GM19372 (cell line): ENCODE measurements at regions not wholly inside any gene's neighbourhood (a gene's known extent, or its start where the extent isn't known, plus 50 kb on each side); places are given as distances from the start of the nearest gene placed in this dataset.

Experiments
- ATAC-seq: cut with Tn5 transposase; IDR thresholded peaks from one replicate; pipeline ENCODE4 v1.9.1; 2021; ENCODE audit warnings: mild to moderate bottlenecking, low read depth, moderate library complexity; ENCODE audit not compliant: unreplicated experiment

DNA sequence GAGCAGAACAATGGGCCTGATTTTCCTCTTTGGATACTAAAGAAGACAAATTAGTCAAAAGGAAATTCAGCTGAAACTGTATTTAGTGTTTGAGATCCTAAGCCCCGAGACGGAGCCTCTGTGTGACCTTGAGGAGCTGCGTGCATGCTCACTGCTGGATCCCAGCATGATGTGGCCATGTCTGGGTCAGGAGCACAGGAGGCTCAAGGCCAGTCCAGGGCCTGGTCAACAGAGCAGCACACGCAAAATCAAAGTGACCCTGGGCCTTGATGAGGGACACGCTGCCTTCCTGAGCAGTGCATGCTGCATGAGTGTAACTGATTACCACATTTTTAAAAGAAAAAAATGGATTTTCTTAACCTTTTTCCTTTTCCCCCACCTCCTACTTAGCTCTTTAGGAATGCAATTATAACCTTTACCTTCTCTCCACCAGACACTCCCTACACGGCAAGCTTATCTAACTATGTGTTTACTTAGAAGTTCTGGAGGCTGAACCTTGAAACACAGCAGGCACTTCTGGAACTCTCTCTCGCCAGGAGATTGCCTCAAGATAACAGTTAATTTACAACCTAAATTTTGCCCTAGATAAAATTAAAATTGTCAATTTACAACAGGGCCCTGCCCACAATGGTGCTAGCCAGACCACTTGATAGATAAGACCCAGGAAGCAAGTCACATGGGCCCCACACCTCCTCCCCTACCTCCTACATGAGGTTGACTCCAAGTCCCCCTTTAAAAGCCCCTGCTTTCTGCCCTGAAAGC, 144.6 kb downstream of the LRIG2 start:
- ATAC-seq = no peak

DNA sequence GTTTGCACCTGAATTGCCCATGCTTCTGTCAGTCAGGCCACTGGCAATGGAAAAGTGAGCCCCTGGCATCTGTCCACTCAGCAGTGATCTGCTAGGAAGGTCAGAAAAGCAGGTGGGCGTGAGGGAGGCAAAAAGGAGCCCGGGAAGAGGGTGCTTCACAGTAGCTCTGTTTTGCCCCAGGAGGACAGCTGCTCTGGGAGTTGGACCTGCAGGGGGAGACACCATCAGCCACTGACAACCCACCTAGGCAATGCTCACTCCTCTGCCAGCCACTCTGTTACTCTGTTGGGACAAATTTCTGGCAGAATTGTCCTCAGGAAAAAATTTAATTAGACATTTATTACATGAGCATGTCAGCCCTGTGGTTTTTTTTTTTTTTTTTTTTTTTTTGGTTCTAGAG, 146.4 kb downstream of the LRIG2 start:
- no peak for ATAC-seq

DNA sequence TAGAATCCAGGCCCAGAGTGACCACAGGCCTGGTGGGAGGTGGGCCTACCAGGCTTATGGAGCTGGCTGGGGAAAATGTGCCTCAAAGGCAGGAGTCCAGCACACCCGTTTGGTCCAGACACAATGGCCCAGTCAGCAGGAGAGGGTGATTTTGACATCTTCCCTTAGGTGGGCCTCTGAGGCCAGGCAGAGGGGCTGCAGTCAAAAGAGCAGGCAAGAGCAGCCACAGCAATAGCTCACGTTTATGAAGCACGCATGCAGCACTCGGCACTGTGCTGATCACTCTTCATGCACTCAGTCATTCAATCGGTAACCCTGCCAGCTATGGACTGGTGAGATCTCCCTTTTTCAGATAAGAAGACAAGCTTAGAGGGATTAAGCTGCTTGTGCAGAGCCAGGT, 146.8 kb downstream of the LRIG2 start:
- ATAC-seq = no peak

DNA sequence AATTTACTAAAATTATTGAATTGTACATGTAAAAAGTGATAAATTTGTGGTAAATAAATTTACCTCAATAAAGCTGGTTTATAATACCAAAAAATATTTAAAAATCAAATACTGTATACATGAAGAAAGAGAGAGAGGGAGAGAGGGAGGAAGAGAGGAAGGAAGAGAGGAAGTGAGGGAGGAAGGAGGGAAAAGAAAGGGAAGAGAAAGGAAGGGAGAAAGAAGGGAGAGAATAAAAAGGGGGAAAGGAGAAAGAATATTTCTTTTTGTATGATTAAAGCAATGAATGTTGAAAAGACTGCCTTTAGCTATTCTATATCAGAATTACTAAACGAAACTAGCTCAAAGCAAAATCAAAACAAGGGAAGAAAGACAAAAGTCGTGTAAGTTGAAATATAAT, 150.0 kb downstream of the LRIG2 start:
- ATAC-seq = no peak

DNA sequence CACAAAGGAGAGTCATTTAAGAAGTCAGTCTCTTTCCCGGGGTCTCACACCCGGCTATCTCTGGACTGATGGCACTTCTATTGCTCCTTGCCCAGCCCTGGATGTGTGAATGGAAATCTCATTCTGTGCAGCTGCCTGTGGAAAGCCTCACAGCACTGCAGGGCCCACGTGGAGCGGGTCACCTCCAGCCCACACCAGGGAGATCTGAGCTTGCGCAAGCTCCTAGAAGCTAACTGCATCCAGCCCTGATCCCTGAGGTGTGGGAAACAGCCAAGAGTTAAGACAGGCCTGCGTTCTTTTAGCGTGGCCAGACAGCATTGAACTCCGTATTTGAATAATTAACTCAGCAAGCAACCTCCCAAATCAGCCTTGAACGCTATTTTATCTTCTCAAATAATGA, 150.5 kb downstream of the LRIG2 start:
- ATAC-seq = no peak

DNA sequence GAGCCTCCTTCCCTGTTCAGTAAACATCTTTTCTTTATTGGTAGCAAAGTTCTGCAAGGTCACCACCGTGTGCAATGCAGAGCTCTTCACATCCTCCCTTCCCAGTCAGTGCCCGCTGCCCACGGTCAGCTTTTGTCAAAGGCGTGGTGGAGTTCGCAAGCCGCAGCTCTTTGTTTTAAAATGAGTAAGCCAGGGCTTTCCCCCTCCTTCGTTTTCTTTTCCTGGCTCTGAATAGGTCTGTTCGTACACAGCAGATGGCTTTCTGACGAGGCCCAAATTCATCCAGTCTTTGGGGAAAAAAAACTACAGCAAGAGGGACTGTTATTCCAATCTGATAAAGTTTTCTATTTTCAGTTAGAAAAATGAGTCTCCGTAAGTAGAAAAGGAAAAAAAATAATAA, 153.2 kb downstream of the LRIG2 start:
- no peak for ATAC-seq

DNA sequence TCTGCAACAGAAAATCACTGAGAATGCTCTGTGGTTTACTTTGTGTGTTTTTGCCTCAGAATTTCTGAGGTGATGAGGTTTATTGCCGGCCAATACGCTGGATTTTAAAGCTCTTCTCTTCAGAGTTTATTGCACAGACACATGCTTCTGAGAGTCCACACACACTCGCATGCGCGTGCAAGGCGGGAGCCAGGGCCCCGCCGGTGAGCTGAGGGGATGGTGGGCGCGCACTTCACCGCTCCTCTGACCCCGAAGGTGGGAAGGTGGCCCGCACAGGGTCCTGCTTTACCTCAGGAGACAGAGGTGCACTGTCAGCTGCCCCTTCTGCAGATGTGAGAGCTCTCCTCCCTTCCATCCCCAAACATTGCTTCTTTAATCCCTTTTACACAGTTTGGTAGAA, 158.4 kb upstream of the MAGI3 start:
- ATAC-seq = no peak

DNA sequence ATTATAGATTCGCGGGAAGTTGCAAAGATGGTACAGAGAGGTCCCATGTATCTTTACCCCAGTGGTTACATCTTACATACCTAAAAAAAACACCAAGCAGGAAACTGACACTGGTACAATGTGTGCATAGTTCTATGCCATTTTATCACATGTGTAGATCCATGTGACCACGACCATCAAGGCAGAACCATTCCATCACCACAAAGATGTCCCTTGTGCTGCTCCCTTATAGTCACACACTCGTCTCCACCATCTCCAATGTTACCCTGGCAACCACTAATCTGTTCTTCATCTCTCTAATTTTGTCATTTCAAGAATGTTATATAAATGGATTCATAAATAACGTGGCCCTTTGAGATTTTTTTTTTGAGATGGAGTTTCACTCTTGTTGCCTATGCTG, 156.9 kb upstream of the MAGI3 start:
- ATAC-seq = no peak

DNA sequence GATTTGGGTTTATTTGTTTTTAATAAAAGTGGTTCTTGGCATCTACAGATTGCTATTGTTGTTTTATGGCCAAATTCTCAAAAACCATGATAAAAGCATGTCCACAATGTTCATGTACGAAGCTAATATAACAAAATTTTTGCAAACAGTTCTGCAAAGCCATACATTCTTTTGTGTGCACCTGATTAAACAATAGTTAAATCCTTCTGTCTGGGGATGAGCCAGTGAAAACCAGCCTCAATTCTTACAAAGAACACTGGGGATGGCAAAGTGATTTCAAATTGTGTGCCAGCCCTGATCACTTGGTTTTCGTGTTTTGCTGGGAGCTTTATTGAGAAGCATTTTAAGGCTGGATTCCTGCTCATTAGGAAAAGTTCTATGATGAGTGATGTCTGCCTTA, 149.1 kb upstream of the MAGI3 start:
- ATAC-seq = no peak

DNA sequence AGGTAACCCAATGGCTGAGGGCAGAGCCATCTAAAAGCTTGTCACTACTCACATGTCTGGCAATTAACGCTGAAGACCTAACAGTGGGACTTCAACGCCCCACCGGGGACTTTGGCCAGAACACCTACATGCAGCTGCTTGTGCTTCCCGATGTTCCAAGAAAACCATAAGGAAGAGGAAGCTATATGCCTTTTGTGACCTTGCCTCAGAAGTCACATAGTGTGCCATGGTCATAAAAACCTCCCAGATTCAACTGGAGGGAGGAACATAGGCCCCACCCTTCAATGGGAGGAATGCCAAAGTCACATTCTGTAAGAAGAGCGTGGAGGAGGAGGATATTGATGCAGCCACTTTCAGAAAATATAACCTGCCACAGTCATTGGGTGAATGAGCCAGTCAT, 147.8 kb upstream of the MAGI3 start:
- ATAC-seq = no peak

DNA sequence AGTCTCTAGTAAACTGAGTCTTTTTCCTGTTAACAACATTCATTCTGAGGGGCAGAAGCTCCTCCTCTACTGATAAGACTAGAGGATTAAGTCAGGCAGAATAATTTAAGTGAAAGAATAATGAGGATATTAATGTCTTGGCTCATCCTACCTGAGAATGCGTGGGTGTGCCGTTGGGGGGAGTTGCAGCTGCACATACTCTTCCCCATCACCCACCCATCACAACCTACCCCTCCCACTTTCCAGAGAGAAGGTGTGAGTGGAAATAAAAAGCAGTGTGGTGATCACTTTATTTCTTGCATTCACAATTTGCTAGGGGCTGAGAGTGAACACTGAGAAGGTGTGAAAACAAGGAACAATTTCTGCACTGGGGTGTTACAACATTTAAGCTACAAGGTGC, 146.8 kb upstream of the MAGI3 start:
- ATAC-seq = no peak

DNA sequence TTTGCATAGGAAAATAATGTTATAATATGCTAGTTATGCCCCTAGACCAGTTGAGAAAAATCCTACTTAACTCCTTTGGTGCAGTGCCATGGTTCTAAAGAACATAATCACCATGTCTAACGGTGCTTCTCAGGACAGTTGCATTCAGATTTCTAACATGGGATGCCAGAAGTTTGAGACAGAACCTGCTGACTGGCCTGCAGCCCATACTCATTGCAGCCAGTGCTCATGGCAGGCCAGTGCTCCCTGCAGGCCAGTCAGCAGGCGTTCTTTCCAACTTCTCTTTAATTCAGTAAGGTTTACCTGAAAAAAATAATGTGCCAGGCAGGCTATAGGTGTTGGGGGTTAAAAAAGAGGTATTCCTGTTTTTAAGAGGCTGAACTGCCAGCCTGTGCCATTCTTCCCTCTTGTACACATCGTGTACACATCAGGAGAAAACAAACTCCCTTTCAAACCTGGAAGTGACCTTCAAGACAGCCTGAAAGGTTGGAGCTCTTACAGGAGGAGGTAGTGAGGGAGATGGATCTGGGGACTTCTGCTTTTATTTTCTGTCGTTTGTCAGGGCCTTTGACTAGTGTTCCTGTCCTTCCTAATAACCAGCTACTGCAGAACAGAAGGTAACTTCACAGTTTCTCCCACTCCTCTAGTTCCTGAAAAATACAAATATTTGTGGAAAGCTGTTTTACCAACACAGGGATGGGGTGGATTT, 146.0 kb upstream of the MAGI3 start:
- no peak for ATAC-seq

DNA sequence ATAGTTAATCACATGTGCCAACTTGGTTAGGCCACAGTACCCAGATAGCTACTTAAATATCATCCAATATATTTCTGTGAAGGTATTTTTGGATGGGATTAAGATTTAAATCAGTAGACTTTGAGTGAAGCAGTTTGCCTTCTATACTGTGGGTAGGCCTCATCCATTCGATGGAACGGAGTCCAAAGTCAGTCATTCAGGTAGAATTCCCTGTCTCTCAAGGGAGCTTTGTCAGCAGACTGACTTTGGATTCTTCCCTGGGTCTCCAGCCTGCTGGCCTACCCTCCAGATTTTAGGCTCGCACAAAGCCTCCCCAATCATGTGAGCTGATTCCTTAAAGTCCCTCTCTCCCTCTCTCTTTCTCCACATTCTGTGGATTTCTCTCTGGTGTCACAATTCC, 145.1 kb upstream of the MAGI3 start:
- no peak for ATAC-seq

DNA sequence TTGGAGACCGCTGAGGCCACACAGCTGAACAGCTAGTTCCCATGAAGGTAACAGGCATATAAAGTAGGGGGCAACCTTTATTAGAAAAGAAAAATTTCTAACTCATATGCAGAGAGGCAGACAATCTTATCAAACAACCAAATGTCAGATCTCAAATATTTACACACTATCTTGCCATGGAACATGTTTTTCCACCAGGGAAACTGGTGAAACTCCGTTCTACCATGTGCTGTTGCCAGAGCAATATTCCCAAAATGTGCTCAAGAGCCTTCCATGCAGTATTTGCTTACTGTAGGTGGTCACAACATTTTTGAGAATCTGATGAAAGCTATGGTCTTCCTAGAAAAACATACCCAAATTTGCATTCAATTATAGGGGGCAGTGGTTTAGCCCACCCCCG, 143.4 kb upstream of the MAGI3 start:
- ATAC-seq = no peak

DNA sequence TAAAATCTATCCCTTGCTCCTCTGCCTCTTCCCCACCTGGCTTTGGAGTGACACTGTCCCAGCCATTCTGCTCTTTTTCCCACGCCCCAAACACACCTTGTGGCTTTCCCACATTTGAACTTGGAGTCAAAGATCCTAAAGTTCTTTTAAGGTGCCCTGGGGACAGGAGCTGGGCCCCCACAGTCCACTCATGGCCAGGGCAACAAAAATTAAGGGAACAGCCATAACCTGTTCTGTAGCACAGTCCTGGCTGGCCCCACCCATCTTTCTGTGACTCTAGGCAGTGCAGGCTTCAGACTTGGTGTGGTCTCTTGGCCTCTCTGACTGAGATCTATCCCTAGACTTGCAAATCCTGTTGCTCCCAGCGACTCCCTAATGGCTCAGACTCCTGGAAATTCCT, 143.0 kb upstream of the MAGI3 start:
- no peak for ATAC-seq

DNA sequence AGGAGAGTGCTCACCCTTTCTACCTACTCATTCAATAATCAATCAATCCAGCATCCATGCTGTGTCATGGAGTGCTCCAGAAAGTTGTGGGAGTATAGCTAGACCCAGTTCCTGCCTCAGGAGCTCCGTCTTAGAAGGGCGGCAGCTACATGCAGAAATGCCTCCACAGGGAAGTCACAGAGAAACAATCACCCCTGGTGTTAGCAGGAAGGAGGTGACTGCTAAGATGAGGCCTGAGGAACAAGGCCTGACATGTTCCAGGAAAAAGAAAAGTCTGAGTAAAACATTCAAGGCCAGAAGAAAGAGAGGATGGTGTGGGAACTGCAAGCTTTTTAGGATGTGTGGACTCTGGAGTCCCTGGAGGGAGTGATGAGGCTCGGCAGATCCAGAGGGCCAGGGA, 142.5 kb upstream of the MAGI3 start:
- ATAC-seq = no peak

DNA sequence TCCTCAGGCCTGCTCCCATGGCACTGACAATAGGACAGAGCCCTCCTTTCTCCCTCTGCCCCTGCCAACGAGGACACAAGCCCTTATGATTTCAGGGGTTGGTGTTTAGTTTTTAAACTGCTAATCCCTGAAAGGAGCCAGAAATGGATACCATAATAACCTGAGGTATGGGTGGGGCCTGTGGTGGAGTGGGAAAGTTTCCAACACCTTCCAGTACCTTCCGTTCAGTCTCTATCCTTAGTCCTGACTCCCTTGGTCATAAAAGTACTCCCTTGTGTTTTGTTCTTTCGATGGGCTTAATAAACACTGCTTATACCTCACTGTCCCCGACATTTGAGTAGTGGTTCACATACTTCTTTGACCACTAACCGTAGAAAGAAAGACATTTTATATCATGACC, 141.8 kb upstream of the MAGI3 start:
- ATAC-seq = no peak

DNA sequence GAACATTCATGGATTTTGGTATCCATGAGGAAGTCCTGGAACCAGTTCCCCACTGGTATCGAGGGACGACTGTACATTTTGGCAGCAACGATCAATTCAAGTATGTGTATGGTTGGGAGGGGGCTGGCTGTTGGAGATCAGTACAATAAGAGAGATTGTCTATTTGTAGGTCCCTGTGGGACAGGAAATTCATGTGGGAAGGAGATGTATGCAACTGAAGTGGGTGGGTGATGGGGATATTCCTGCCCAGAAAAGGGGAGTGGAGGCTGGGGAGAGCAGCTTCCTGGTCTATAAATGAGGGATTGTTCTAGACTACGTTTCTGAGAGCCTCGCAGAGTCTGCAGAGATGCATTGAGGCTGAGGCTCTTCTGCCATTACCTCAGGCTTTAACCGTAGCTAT, 140.2 kb upstream of the MAGI3 start:
- ATAC-seq = no peak

DNA sequence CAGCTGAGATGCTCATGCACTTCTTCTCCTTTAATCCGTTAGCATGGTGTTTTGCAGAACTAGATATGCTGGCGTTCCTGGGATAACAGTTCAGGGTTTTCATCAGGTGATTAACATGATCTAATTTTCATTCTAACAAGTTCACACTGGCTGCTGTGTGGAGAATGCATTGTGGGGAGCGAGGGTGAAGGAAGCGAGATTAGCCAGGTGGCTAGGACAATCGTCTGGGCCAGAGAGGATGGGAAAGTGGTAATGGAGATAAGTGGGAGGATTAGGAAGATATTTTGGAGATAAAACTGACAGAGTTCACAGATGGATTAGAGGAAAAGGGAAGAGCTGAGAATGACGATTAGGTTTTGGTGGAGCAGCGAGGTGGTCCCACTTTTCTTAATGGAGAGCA, 138.1 kb upstream of the MAGI3 start:
- ATAC-seq = no peak

DNA sequence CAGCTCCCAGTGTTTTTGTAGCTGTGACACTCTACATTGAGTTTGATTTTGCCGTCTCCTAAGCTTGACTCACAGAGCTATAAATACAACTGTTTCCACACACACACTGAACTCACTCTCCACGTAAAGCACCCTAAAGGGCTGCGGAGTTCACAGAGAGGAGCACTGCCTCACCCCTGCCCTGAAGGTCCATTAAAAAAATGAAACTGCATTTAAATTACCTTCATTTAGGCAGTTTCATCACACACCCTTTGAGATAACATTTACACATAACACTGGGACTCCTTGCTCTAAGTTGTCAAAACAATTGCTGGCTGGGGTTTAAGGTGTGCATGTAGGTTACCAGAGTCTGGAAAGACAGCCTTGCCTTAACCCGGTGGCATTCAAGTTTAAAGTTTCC, 137.1 kb upstream of the MAGI3 start:
- ATAC-seq = no peak

DNA sequence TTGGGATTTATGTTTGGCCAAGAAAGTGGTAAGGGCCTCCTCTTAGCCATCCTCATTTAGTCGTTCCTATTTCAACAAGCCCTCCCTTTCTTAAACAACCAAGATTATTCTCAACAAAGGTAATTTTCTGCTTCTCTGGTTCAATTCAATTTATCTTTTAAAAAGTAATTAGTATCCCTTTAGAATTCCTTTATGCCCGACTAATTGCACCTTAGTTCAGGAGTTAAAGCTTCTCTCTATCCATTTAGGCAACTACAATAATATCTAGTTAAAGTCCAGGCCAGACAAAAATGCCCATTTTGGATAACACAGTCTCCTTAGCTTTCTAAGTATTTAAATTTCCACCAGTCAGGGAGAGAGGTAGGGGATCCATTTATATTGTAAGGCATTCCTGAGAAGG, 136.7 kb upstream of the MAGI3 start:
- ATAC-seq = no peak

DNA sequence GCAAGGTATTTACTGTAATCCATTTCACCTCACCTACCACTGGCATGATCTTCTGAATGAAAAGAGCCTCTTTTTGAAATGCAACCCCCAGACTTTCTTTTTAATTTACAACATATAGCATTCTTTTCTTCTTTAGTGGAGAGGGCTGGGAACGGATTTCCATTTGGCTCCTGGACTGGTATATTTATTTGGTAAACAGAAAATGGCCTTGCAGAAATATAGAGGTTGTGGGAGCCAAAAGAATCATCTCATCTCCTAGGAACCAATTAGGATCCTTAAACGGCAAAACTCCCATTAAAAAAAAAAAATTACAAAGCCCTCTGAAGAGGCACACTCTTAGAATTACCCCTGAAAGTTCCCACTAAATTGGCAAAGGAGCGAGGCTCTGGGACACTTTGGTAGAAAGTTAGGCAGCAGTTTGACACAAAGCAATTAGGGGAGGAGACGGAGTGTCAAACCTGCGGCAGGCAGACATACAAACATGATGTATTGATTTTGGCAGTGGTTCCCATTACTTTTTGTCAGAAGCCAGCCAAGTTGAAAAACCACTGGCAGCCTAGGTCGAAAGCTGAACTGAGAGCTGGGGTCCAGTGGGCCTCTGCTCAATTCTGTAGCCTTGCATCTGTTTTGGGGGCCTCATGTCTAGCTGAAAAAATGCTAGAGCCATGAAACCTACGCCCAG, 135.1 kb upstream of the MAGI3 start:
- ATAC-seq = no peak
